Esophagus (tissue), 2 donors: ENCODE measurements at regions not wholly inside any gene's neighbourhood (a gene's known extent, or its start where the extent isn't known, plus 50 kb on each side); places are given as distances from the start of the nearest gene placed in this dataset.
"Not testable (repeated sequence)": the region's sequence is repeated elsewhere in the genome, so short reads cannot be mapped to it uniquely, and the experiment has no call there.

Experiments
- H3K27ac ChIP-seq, 2 donors: one replicate each; pipeline ENCODE4 v1.5.1; 2013; ENCODE audit warnings: low read depth in 2 of 2, mild to moderate bottlenecking in 2 of 2, inconsistent platforms in 1 of 2, low read length in 1 of 2, moderate library complexity in 1 of 2
- H3K27me3 ChIP-seq, 2 donors: one replicate each; pipeline ENCODE4 v1.6.1; 2013; ENCODE audit warnings: low read length in 2 of 2, control low read depth in 1 of 2, mild to moderate bottlenecking in 1 of 2; ENCODE audit not compliant: insufficient read depth in 2 of 2, control insufficient read depth in 1 of 2
- H3K36me3 ChIP-seq, 2 donors: one replicate each; pipeline ENCODE4 v1.6.1; 2013; ENCODE audit warnings: low read length in 1 of 2; ENCODE audit not compliant: control insufficient read depth in 2 of 2, insufficient read depth in 2 of 2
- H3K4me1 ChIP-seq, 2 donors: one replicate each; pipeline ENCODE4 v1.6.1; 2013; ENCODE audit warnings: low read length in 1 of 2; ENCODE audit not compliant: control insufficient read depth in 2 of 2, insufficient read depth in 2 of 2
- H3K4me3 ChIP-seq, 2 donors: one replicate each; pipeline ENCODE4 v1.5.1; 2013; ENCODE audit warnings: low read length in 2 of 2, mild to moderate bottlenecking in 2 of 2, low read depth in 1 of 2, moderate library complexity in 1 of 2
- H3K9me3 ChIP-seq, 2 donors: one replicate each; pipeline ENCODE4 v1.6.1; 2013; ENCODE audit warnings: mild to moderate bottlenecking in 2 of 2, low read depth in 1 of 2, low read length in 1 of 2, moderate library complexity in 1 of 2; ENCODE audit not compliant: control insufficient read depth in 2 of 2, insufficient read depth in 1 of 2
- WGBS, 2 donors: extraction: QIAGEN DNeasy Blood & Tissue Kit; methylation state at CpG; one replicate each; pipeline ENCODE4 v1.1.7; 2013; 5-methylcytosine and 5-hydroxymethylcytosine counted together
- donor health status: healthy with polysubstance abuse.
- donor health status: Bipolar disorder and iron deficiency.

DNA sequence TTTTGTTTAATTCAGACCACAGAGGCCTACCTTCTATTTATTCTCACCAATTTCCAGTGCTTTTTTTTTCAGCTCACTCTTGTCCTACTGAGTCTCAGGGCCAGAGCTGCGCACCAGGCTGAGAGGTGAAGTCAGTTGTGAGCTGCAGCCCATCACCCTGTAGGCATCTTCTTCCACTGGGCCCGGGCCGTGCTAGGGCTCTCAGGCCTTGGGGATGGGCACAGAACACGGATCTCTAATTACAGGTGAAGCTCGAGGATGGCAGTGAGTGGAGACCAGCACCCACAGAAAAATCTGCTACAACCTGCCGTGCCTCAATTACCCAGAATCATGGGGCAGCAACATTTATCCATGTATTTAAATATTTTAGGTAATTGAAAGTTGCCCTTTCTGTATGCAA lies 82.1 kb downstream of the IRX5 start:
- Histone ChIP-seq H3K27ac (no peak overlapping the region), H3K27me3 (no peaks in the 10 kb centered on the region), H3K36me3 (no peaks in the 10 kb centered on the region), H3K4me1 (no peaks in the 10 kb centered on the region), H3K4me3 (no peak overlapping the region), H3K9me3 (no peaks in the 10 kb centered on the region)
- 85 to 87% methylated on average over 6 of the region's 6 CpGs for WGBS, 2 donors

GRCh38 chr16:55014022-55014421 lies 83.4 kb downstream of the IRX5 start:
- H3K27me3 ChIP-seq: no peaks in the 10 kb centered on the region
- no peaks in the 10 kb centered on the region for H3K9me3 ChIP-seq
- H3K27ac ChIP-seq: no peak overlapping the region
- H3K36me3 ChIP-seq: no peaks in the 10 kb centered on the region
- WGBS, 2 donors: 88 to 92% methylated on average over 4 of the region's 4 CpGs
- no peak overlapping the region for H3K4me3 ChIP-seq
- H3K4me1 ChIP-seq: no peaks in the 10 kb centered on the region

DNA sequence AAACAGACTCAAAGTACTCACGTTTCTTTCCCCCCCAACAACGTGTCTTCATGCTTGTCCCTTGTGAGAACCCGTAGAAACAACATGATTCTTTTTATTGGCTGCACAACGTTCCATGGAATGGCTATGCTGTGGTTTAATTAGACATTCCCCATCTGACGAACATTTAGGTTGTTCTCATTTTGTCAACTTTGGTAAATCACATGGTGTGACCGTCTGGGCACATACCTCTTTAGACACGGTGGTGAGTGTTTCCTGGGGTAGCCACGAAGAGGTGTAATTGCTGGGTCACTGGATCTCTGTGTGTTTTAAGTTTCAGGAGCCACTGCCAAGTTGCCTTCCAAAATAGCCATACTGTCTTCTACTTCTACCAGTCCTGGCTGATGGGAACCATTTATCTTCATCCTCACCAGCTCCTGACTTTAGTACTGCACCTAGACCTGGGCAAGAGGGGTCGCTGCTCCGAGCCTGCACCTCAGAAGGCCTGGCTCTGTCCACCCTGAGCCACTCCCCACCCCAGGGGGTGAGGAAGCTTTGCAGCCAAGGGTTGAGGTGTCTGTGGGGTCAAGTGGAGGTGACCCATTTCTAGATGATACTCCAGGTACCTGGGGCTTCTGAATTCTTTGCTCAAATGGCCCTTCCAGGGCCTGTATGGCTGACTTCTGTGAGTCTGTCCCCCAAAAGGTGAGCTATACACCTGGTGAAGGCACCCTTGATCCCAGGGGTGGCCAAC lies 84.7 kb downstream of the IRX5 start:
- Histone ChIP-seq H3K27ac (no peak overlapping the region), H3K9me3 (peaks cover 0 to 6% of the 10 kb centered on the region in 2 donors), H3K36me3 (no peaks in the 10 kb centered on the region), H3K4me3 (no peak overlapping the region), H3K4me1 (no peaks in the 10 kb centered on the region), H3K27me3 (no peaks in the 10 kb centered on the region)
- 75 to 78% methylated on average over 10 of the region's 10 CpGs for WGBS, 2 donors

- WGBS, 2 donors: 77 to 80% methylated on average over 9 of the region's 9 CpGs
Observed at GRCh38 chr16:55016515-55016914, 85.8 kb downstream of the IRX5 start.

DNA sequence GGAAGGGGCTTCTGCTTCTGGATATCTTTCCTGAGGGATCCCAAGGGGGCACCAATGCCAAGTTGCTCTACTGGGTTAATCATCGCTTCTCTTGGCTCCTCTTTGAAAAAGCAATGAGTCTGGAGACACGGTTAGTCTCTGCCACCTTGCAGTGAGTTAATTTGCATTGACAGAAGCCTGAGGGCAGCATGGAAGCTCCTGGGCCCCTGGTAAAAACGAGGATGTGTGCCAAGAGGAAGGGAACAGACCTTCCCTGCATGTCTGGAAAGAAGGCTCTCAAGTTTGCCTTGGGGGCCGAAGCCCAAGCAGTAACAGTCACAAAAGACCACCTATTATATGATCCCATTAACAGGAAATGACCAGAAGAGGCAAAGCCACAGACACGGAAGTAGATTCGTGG lies 86.7 kb downstream of the IRX5 start:
- H3K9me3 ChIP-seq: peaks cover 0 to 6% of the 10 kb centered on the region in 2 donors
- H3K36me3 ChIP-seq: no peaks in the 10 kb centered on the region
- H3K4me3 ChIP-seq: no peak overlapping the region
- H3K27me3 ChIP-seq: no peaks in the 10 kb centered on the region
- WGBS, 2 donors: 43 to 50% methylated on average over 6 of the region's 6 CpGs
- no peaks in the 10 kb centered on the region for H3K4me1 ChIP-seq
- H3K27ac ChIP-seq: no peak overlapping the region

More at GRCh38 chr16:55016515-55016914, 85.8 kb downstream of the IRX5 start:
- no peaks in the 10 kb centered on the region for H3K36me3 ChIP-seq
- H3K9me3 ChIP-seq: peaks cover 0 to 6% of the 10 kb centered on the region in 2 donors
- H3K4me3 ChIP-seq: no peak overlapping the region
- H3K27me3 ChIP-seq: no peaks in the 10 kb centered on the region
- H3K4me1 ChIP-seq: no peaks in the 10 kb centered on the region
- H3K27ac ChIP-seq: no peak overlapping the region

GRCh38 chr16:55018881-55019280 lies 88.2 kb downstream of the IRX5 start:
- H3K4me3 ChIP-seq: no peak overlapping the region
- no peaks in the 10 kb centered on the region for H3K36me3 ChIP-seq
- no peaks in the 10 kb centered on the region for H3K4me1 ChIP-seq
- WGBS, 2 donors: 89 to 90% methylated on average over 24 of the region's 24 CpGs
- no peaks in the 10 kb centered on the region for H3K27me3 ChIP-seq
- no peak overlapping the region for H3K27ac ChIP-seq
- peaks cover 0 to 6% of the 10 kb centered on the region in 2 donors for H3K9me3 ChIP-seq

GRCh38 chr16:55019419-55020131 lies 88.9 kb downstream of the IRX5 start:
- H3K4me3 ChIP-seq: no peak overlapping the region
- no peaks in the 10 kb centered on the region for H3K27me3 ChIP-seq
- 97% methylated on average over 9 of the region's 9 CpGs for WGBS, 2 donors
- no peaks in the 10 kb centered on the region for H3K36me3 ChIP-seq
- peaks cover 0 to 6% of the 10 kb centered on the region in 2 donors for H3K9me3 ChIP-seq
- no peaks in the 10 kb centered on the region for H3K4me1 ChIP-seq
- H3K27ac ChIP-seq: no peak overlapping the region

- no peaks in the 10 kb centered on the region for H3K27me3 ChIP-seq
- H3K4me3 ChIP-seq: no peak overlapping the region
- H3K36me3 ChIP-seq: no peaks in the 10 kb centered on the region
- 46 to 56% methylated on average over 11 of the region's 11 CpGs for WGBS, 2 donors
- H3K9me3 ChIP-seq: peaks cover 0 to 6% of the 10 kb centered on the region in 2 donors
- H3K4me1 ChIP-seq: no peaks in the 10 kb centered on the region
- H3K27ac ChIP-seq: no peak overlapping the region
Observed at GRCh38 chr16:55021595-55022475, 91.2 kb downstream of the IRX5 start.

GRCh38 chr16:55027260-55027659 lies 96.6 kb downstream of the IRX5 start:
- not testable (repeated sequence) for H3K27me3 ChIP-seq, H3K4me1 ChIP-seq, H3K9me3 ChIP-seq, H3K27ac ChIP-seq, H3K36me3 ChIP-seq, H3K4me3 ChIP-seq
